SKM-1 treated with dmso at 0.1 percent for 144 hours (cell line): ENCODE measurements at regions not wholly inside any gene's neighbourhood (a gene's known extent, or its start where the extent isn't known, plus 50 kb on each side); places are given as distances from the start of the nearest gene placed in this dataset.
"Not testable (repeated sequence)": the region's sequence is repeated elsewhere in the genome, so short reads cannot be mapped to it uniquely, and the experiment has no call there.

ENCODE experiments used
- DNase-seq: peaks from one replicate; lab custom pipeline; 2025; ENCODE audit not compliant: unreplicated experiment; lab: John Stamatoyannopoulos, UW

- no peak for DNase-seq
Observed at GRCh38 chr7:49660170-49660783, 113.2 kb upstream of the VWC2 start.

GRCh38 chr7:49660976-49661375 lies 112.5 kb upstream of the VWC2 start:
- DNase-seq, result no peak

- not testable (repeated sequence) for DNase-seq
Observed at GRCh38 chr7:49665963-49666362, 107.5 kb upstream of the VWC2 start.

- no peak for DNase-seq
Observed at GRCh38 chr7:49666764-49667163, 106.7 kb upstream of the VWC2 start.

- no peak for DNase-seq
Observed at GRCh38 chr7:49669285-49669684, 104.2 kb upstream of the VWC2 start.

GRCh38 chr7:49669692-49670260 lies 103.7 kb upstream of the VWC2 start:
- no peak for DNase-seq

- no peak for DNase-seq
Observed at GRCh38 chr7:49670991-49671390, 102.4 kb upstream of the VWC2 start.

GRCh38 chr7:49692516-49692915 lies 80.9 kb upstream of the VWC2 start:
- no peak for DNase-seq

GRCh38 chr7:49695971-49696370 lies 77.5 kb upstream of the VWC2 start:
- DNase-seq, result no peak

GRCh38 chr7:49700841-49701240 lies 72.6 kb upstream of the VWC2 start:
- no peak for DNase-seq

- DNase-seq, result no peak
Observed at GRCh38 chr7:49702099-49702498, 71.3 kb upstream of the VWC2 start.

- no peak for DNase-seq
Observed at GRCh38 chr7:49703337-49703736, 70.1 kb upstream of the VWC2 start.

GRCh38 chr7:49703881-49704280 lies 69.6 kb upstream of the VWC2 start:
- no peak for DNase-seq

GRCh38 chr7:49706106-49706505 lies 67.3 kb upstream of the VWC2 start:
- no peak for DNase-seq

- no peak for DNase-seq
Observed at GRCh38 chr7:49707891-49708290, 65.5 kb upstream of the VWC2 start.

GRCh38 chr7:49708590-49708989 lies 64.8 kb upstream of the VWC2 start:
- DNase-seq, result no peak

- DNase-seq, result not testable (repeated sequence)
Observed at GRCh38 chr7:49711072-49711723, 62.2 kb upstream of the VWC2 start.

GRCh38 chr7:49714182-49714581 lies 59.3 kb upstream of the VWC2 start:
- DNase-seq, result no peak

GRCh38 chr7:49715486-49715885 lies 58.0 kb upstream of the VWC2 start:
- no peak for DNase-seq

GRCh38 chr7:49717547-49717946 lies 55.9 kb upstream of the VWC2 start:
- no peak for DNase-seq

GRCh38 chr7:49718760-49719159 lies 54.7 kb upstream of the VWC2 start:
- no peak for DNase-seq

- DNase-seq, result no peak
Observed at GRCh38 chr7:49721441-49721840, 52.0 kb upstream of the VWC2 start.
